SK-N-MC (cell line): ENCODE measurements at regions not wholly inside any gene's neighbourhood (a gene's known extent, or its start where the extent isn't known, plus 50 kb on each side); places are given as distances from the start of the nearest gene placed in this dataset.

ENCODE experiments used
- DNase-seq: peaks from one replicate; pipeline ENCODE4 v3.0.0-alpha.2; 2011; ENCODE audit warnings: low read depth, low spot score
- H3K27ac ChIP-seq: fragments of 200-600 bp; sonication (generic); 2 replicates; pipeline ENCODE4 v1.5.1; 2016; ENCODE audit warnings: mixed run types
- H3K36me3 ChIP-seq: fragments of 200-600 bp; sonication (generic); 2 replicates; pipeline ENCODE4 v1.6.1; 2017; ENCODE audit warnings: antibody characterized with exemption, low read length, mixed read lengths; ENCODE audit not compliant: insufficient read depth
- H3K4me3 ChIP-seq: fragments of 200-600 bp; sonication (generic); 2 replicates; pipeline ENCODE4 v1.5.1; 2016
- H3K9ac ChIP-seq: fragments of 200-600 bp; sonication (generic); 2 replicates; pipeline ENCODE4 v1.8.0; 2017; ENCODE audit warnings: mixed run types, mixed read lengths; ENCODE audit not compliant: insufficient read length
- H3K9me3 ChIP-seq: fragments of 200-600 bp; sonication (generic); 2 replicates; pipeline ENCODE4 v1.6.1; 2017; ENCODE audit warnings: low read depth, mild to moderate bottlenecking, antibody characterized with exemption, low read length, moderate library complexity, mixed read lengths
- EZH2 ChIP-seq: fragments of 200-600 bp; sonication (generic); IDR thresholded peaks from one replicate; pipeline ENCODE4 v1.6.1; 2017; ENCODE audit warnings: antibody characterized with exemption
- FOXP2 ChIP-seq: optimal IDR thresholded peaks from 2 replicates; pipeline ENCODE3; 2011; ENCODE audit warnings: mild to moderate bottlenecking, moderate library complexity; ENCODE audit not compliant: insufficient read depth; ENCODE audit errors: extremely low read length, control extremely low read depth
- POLR2AphosphoS5 ChIP-seq: IDR thresholded peaks from 2 replicates; pipeline ENCODE4 v1.6.1; 2012; ENCODE audit warnings: mild to moderate bottlenecking, low read depth, low read length, borderline replicate concordance

DNA sequence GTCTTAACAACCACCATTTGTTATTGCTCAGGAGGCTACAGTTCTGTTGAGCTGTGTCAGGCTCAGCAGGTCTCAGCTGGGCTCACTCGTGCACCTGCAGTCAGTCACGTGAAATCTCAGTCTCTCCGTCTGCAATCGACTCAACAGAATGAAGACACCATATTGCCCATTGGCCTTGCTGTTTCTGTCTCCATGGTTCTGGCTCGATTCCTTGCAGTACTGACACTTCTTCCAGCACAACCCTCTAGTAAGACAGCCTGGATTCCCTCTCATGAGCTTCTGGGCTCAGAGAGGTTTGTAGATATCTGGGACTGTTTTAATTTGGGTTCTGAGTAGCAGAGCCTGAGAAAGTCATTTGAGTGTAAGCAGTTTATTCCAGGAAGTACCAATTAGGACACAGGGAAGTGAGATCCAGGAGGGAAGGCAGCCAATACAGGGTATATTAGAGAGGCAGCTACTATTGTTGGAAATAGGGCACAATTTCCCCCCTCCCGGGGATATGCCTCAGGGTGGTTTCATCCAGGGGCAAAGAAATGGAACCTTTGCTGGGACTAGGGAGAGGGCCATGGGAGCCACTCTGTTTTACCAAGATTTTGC, 87.4 kb upstream of the RALGAPA2 start:
- H3K4me3 ChIP-seq = no peak overlapping the region
- H3K27ac ChIP-seq = no peak overlapping the region
- H3K9ac ChIP-seq = no peak overlapping the region
- TF ChIP-seq EZH2 = no peak
- no peak for TF ChIP-seq FOXP2
- TF ChIP-seq POLR2AphosphoS5 = no peak
- DNase-seq = no peak
- H3K9me3 ChIP-seq = no peaks in the 10 kb centered on the region
- H3K36me3 ChIP-seq = no peaks in the 10 kb centered on the region

DNA sequence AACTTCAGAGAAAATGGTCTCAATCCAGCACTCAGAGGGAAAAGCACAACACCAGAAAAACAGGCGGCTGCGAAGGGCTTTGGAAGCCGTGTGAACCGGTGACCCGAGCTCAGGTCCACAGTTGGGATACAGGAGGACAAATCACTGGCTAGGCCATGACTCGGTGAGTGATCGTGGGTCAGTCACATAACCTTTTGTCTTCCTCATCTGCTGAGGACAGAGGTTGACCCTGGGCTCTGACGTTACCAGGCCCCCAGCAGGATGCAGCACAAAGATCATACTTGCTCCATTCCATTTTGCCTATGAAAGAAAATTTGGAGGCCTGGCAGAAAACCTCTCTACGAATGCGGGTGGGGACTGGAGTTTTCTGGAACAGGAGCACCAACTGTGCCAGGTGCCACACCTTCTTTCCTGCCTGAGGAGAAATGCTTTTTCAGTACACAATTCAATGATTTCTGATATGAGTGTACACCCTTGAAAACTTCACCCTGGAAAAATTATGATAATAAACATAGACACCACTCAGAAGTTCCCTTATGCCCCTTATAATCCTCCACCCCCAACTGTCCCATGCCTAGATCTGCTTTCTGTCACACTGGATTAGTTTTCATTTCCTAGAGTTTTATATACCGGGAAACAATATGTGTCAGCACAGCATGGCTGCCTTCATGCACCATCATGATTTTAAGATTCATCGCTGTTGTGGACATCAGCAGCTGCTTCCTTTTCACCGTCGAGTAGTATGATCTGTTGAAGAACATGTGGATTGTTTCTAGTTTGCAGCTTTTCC, 85.3 kb upstream of the RALGAPA2 start:
- H3K9me3 ChIP-seq = no peaks in the 10 kb centered on the region
- H3K4me3 ChIP-seq = no peak overlapping the region
- H3K9ac ChIP-seq = no peak overlapping the region
- TF ChIP-seq EZH2 (no peak), FOXP2 (no peak), POLR2AphosphoS5 (no peak)
- no peak overlapping the region for H3K27ac ChIP-seq
- DNase-seq = no peak
- H3K36me3 ChIP-seq = no peaks in the 10 kb centered on the region

DNA sequence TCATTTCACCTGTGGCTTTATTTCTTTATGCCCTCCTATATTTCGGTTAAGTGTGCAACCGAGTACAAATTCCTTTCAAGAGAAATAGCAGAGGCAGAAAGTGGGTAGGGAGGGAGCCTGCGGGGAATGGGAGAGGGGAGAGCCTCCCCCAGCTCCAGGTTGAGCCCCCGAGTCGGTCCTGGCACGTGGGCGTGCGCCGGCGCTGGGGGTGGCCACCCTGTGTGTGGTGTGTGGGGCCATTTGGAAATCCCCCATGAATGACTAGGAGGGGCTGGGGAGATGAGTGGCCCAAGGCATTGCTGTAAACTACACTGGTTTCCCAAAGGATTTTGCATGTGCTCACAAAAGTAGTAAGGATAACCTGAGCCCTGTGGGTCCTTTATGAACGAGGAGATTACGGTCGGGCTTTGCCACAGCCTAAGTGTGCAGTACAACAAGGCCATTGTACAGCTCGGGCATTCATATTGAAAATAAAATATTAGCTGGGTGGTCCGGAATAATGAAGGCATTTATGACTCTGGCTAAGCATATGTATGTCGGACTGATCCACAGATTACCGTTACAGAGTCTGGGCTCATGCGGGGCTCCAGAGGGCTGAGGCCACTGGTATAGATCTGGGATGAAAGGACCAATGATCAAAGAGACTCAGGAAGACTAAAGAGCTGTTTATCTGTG, 84.5 kb upstream of the RALGAPA2 start:
- DNase-seq = no peak
- Histone ChIP-seq H3K9ac (no peak overlapping the region), H3K27ac (no peak overlapping the region), H3K9me3 (no peaks in the 10 kb centered on the region), H3K4me3 (no peak overlapping the region), H3K36me3 (no peaks in the 10 kb centered on the region)
- TF ChIP-seq FOXP2 (no peak), EZH2 (no peak), POLR2AphosphoS5 (no peak)

- H3K9ac ChIP-seq = no peak overlapping the region
- no peak for DNase-seq
- no peak overlapping the region for H3K27ac ChIP-seq
- TF ChIP-seq FOXP2 (no peak), EZH2 (no peak), POLR2AphosphoS5 (no peak)
- H3K36me3 ChIP-seq = no peaks in the 10 kb centered on the region
- H3K9me3 ChIP-seq = no peaks in the 10 kb centered on the region
- no peak overlapping the region for H3K4me3 ChIP-seq
Measured at GRCh38 chr20:20795721-20796120, 83.3 kb upstream of the RALGAPA2 start.

DNA sequence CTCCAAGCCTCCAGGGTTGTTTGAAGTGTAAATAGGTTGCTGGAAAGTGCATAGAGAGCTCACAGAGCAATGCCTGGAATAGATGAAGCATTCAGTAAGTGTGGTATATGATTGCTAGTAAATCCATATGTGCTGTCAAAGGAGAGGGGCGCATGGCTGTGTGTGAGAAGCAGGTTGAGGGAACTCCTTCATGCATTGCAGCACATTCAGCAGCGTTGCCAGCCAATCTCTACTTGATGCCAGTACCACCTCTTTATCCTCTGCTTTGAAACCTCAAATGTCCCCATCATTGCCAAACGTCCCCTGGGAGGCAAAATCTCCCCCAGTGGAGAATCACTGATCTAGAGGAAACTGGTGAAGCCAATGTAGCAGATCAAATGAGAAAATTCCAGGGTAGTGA, 82.7 kb upstream of the RALGAPA2 start:
- H3K9ac ChIP-seq = no peak overlapping the region
- TF ChIP-seq FOXP2 = no peak
- TF ChIP-seq POLR2AphosphoS5 = no peak
- no peak for TF ChIP-seq EZH2
- H3K9me3 ChIP-seq = no peaks in the 10 kb centered on the region
- H3K36me3 ChIP-seq = no peaks in the 10 kb centered on the region
- DNase-seq = no peak
- H3K27ac ChIP-seq = no peak overlapping the region
- no peak overlapping the region for H3K4me3 ChIP-seq

- Histone ChIP-seq H3K36me3 (no peaks in the 10 kb centered on the region), H3K9ac (no peak overlapping the region), H3K4me3 (no peak overlapping the region), H3K9me3 (no peaks in the 10 kb centered on the region), H3K27ac (no peak overlapping the region)
- TF ChIP-seq EZH2 (no peak), POLR2AphosphoS5 (no peak), FOXP2 (no peak)
- no peak for DNase-seq
Measured at GRCh38 chr20:20793591-20793990, 81.1 kb upstream of the RALGAPA2 start.

DNA sequence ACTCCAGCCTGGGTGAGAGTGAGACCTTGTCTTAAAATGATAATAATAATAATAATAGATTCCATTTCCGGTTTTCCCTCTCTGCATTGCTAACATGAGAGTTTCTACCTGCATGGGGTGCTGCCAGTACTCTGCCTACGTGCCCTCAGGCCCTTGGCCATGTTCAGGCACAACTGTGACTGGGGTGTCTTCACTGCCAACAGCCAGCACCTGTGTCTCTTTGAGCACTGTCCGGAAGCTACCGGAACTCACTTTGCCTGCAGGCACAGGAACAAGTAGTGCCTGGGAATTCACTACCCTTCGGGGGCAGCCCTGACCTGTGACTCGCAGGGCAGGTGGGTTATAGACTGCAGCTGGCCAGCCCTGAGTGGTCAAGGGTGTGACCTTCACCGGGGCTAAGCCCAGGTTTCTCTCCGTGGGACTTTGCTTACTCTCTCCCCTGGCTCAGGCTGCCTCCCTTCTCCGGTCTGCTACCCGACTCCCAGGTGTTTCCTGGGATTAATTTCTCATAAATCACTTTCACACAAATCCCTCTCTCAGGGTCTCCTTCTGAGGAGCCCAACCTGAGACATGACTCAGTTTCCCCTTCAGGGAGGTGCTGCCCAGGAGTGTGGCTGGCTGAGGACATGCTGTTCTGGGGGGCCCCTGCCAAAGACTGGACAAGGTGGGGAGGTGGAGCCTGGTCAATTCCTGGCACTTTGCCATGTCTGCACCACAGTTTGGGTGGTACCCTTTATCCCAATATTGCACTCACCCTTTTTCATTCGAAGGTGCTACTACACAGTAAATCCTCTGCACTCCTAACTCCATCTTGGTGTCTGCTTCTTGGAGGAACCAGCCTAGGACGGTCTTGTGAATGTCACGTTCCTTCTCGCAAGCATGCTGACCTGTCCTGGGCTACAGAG, 79.5 kb upstream of the RALGAPA2 start:
- Histone ChIP-seq H3K36me3 (no peaks in the 10 kb centered on the region), H3K9ac (no peak overlapping the region), H3K27ac (no peak overlapping the region), H3K4me3 (no peak overlapping the region), H3K9me3 (no peaks in the 10 kb centered on the region)
- no peak for DNase-seq
- no peak for TF ChIP-seq EZH2
- no peak for TF ChIP-seq POLR2AphosphoS5
- TF ChIP-seq FOXP2 = no peak
